ENCODE measurements at regions not wholly inside any gene's neighbourhood (a gene's known extent, or its start where the extent isn't known, plus 50 kb on each side); places are given as distances from the start of the nearest gene placed in this dataset.

GRCh38 chr15:62297933-62298332 lies 132.8 kb upstream of the C2CD4B start:
- TF ChIP-seq CTCF (IDR thresholded peaks at IDR 0.05) (no peak), ZNF317 (CRISPR knock-in tag; IDR thresholded peaks at IDR 0.05; ENCODE audit: borderline replicate concordance, low read depth) (no peak), MAX (CRISPR knock-in tag; IDR thresholded peaks at IDR 0.05) (no peak), FOXP1 (CRISPR knock-in tag; IDR thresholded peaks at IDR 0.05; ENCODE audit: borderline replicate concordance) (no peak), ELF4 (CRISPR knock-in tag; IDR thresholded peaks at IDR 0.05; ENCODE audit: low read depth) (no peak), TP53 (CRISPR knock-in tag; IDR thresholded peaks at IDR 0.05) (no peak), SMAD3 (CRISPR knock-in tag; IDR thresholded peaks at IDR 0.05; ENCODE audit: borderline replicate concordance) (no peak), GRHL2 (CRISPR knock-in tag; IDR thresholded peaks at IDR 0.05; ENCODE audit: insufficient replicate concordance, severe bottlenecking) (no peak), ATF1 (CRISPR knock-in tag; IDR thresholded peaks at IDR 0.05) (no peak), E2F4 (CRISPR knock-in tag; IDR thresholded peaks at IDR 0.05; ENCODE audit: borderline replicate concordance, low read depth) (no peak), CREM (CRISPR knock-in tag; IDR thresholded peaks at IDR 0.05) (no peak), NR1H2 (CRISPR knock-in tag; IDR thresholded peaks at IDR 0.05) (no peak), MXD4 (CRISPR knock-in tag; IDR thresholded peaks at IDR 0.05; ENCODE audit: borderline replicate concordance) (no peak), CREB1 (CRISPR knock-in tag; IDR thresholded peaks at IDR 0.05) (no peak)
